ENCODE measurements at regions not wholly inside any gene's neighbourhood (a gene's known extent, or its start where the extent isn't known, plus 50 kb on each side); places are given as distances from the start of the nearest gene placed in this dataset.
"Not testable (repeated sequence)": the region's sequence is repeated elsewhere in the genome, so short reads cannot be mapped to it uniquely, and the experiment has no call there.

- Histone ChIP-seq H3K27me3 (no peaks in the 10 kb centered on the region), H3K4me1 (ENCODE audit: low read depth) (no peaks in the 10 kb centered on the region), H3K27ac (no peak overlapping the region), H3K36me3 (no peaks in the 10 kb centered on the region), H3K9me3 (ENCODE audit: low read depth) (no peaks in the 10 kb centered on the region), H3K4me3 (no peak overlapping the region)
- no peak for DNase-seq (ENCODE audit: low read depth in 1 of 2, low spot score in 1 of 2)
- TF ChIP-seq CTCF (IDR thresholded peaks at IDR 0.05; ENCODE audit: low read depth, low read length), result no peak
Observed at GRCh38 chr13:42422681-42423080, 150.7 kb downstream of the AKAP11 start.

- TF ChIP-seq CTCF (IDR thresholded peaks at IDR 0.05; ENCODE audit: low read depth, low read length), result no peak
- DNase-seq (ENCODE audit: low read depth in 1 of 2, low spot score in 1 of 2), result no peak
- no peaks in the 10 kb centered on the region for H3K9me3 ChIP-seq (ENCODE audit: low read depth)
- no peak overlapping the region for H3K27ac ChIP-seq
- no peak overlapping the region for H3K4me3 ChIP-seq
- H3K4me1 ChIP-seq (ENCODE audit: low read depth), result no peaks in the 10 kb centered on the region
- H3K27me3 ChIP-seq, result no peaks in the 10 kb centered on the region
- no peaks in the 10 kb centered on the region for H3K36me3 ChIP-seq
Observed at GRCh38 chr13:42424182-42424581, 149.8 kb upstream of the TNFSF11 start.

- Histone ChIP-seq H3K4me3 (no peak overlapping the region), H3K4me1 (ENCODE audit: low read depth) (peaks cover 3% of the 10 kb centered on the region), H3K36me3 (no peaks in the 10 kb centered on the region), H3K27me3 (no peaks in the 10 kb centered on the region), H3K27ac (no peak overlapping the region), H3K9me3 (ENCODE audit: low read depth) (no peaks in the 10 kb centered on the region)
- no peak for TF ChIP-seq CTCF (IDR thresholded peaks at IDR 0.05; ENCODE audit: low read depth, low read length)
- DNase-seq (ENCODE audit: low read depth in 1 of 2, low spot score in 1 of 2), result no peak
Observed at GRCh38 chr13:42445354-42445753, 128.6 kb upstream of the TNFSF11 start.

GRCh38 chr13:42446597-42446996 is 127.4 kb upstream of the TNFSF11 start:
- H3K4me3 ChIP-seq; H3K9me3 ChIP-seq (ENCODE audit: low read depth); H3K36me3 ChIP-seq; H3K27ac ChIP-seq; H3K27me3 ChIP-seq; H3K4me1 ChIP-seq (ENCODE audit: low read depth); DNase-seq (ENCODE audit: low read depth in 1 of 2, low spot score in 1 of 2): not testable (repeated sequence)

GRCh38 chr13:42453091-42453645 is 120.8 kb upstream of the TNFSF11 start:
- H3K27ac ChIP-seq, result no peak overlapping the region
- H3K4me3 ChIP-seq, result no peak overlapping the region
- H3K4me1 ChIP-seq (ENCODE audit: low read depth), result no peaks in the 10 kb centered on the region
- no peaks in the 10 kb centered on the region for H3K36me3 ChIP-seq
- TF ChIP-seq CTCF (IDR thresholded peaks at IDR 0.05; ENCODE audit: low read depth, low read length), result no peak
- H3K9me3 ChIP-seq (ENCODE audit: low read depth), result no peaks in the 10 kb centered on the region
- DNase-seq (ENCODE audit: low read depth in 1 of 2, low spot score in 1 of 2), result no peak
- H3K27me3 ChIP-seq, result no peaks in the 10 kb centered on the region

- no peak for TF ChIP-seq CTCF (IDR thresholded peaks at IDR 0.05; ENCODE audit: low read depth, low read length)
- no peaks in the 10 kb centered on the region for H3K36me3 ChIP-seq
Observed at GRCh38 chr13:42454749-42455148, 119.2 kb upstream of the TNFSF11 start.

More at GRCh38 chr13:42454749-42455148, 119.2 kb upstream of the TNFSF11 start:
- Histone ChIP-seq H3K27me3 (no peaks in the 10 kb centered on the region), H3K9me3 (ENCODE audit: low read depth) (no peaks in the 10 kb centered on the region), H3K4me3 (no peak overlapping the region), H3K4me1 (ENCODE audit: low read depth) (no peaks in the 10 kb centered on the region), H3K27ac (no peak overlapping the region)
- DNase-seq (ENCODE audit: low read depth in 1 of 2, low spot score in 1 of 2), result no peak
